Fibroblast of lung (primary cell): ENCODE measurements at regions not wholly inside any gene's neighbourhood (a gene's known extent, or its start where the extent isn't known, plus 50 kb on each side); places are given as distances from the start of the nearest gene placed in this dataset.

Experiments used
- EZH2 ChIP-seq: IDR thresholded peaks from 2 replicates; pipeline ENCODE4 v1.5.1; 2012; ENCODE audit warnings: low read length, control low read depth, mild to moderate bottlenecking; ENCODE audit errors: missing control alignments
- TF ChIP-seq, protein P1 (sequence below), 2 donors: IDR thresholded peaks in 1 of 2; conservative IDR thresholded peaks in 1 of 2; 1 replicate in 1 of 2; 2 replicates in 1 of 2; pipeline ENCODE4 v1.5.1; 2011 to 2012; ENCODE audit warnings: low read length in 2 of 2, control low read depth in 1 of 2, inconsistent platforms in 1 of 2, low read depth in 1 of 2, mild to moderate bottlenecking in 1 of 2

DNA sequence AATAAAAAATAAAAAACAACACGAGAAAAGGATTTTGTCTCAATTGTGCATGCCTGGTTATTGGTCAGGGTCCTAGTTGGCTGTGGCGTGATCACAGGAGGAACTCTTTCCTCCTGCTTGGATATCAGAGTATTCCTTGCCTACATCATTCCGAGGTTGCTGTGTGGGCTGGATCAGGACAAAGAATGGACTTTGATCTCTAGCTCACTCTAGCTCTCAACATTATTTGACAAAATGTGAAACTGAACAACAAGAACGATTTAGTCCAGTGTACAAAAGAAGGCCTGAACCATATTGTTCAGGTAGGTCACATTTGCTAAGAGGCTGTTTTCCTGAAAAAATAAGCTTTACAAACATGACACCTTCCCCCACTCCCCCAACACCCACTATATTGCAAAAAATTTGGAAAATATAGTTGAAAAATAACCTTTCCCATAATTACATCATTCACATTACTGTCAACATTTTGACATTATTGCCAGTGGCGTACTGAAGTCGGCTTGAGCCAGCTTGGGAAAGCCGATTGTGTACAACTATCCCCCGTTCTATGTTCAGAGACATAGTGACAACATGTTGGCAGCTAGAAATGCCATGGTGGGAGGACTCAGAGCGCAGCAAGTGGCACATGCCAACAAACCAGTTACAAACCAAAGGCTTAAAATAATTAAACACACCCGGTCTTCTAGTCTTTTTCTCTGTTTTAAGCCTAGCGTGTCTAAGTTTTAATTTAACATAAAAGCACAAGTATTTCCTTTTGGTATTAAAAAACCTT lies 179.0 kb downstream of the LPIN1 start:
- TF ChIP-seq, protein P1, sequence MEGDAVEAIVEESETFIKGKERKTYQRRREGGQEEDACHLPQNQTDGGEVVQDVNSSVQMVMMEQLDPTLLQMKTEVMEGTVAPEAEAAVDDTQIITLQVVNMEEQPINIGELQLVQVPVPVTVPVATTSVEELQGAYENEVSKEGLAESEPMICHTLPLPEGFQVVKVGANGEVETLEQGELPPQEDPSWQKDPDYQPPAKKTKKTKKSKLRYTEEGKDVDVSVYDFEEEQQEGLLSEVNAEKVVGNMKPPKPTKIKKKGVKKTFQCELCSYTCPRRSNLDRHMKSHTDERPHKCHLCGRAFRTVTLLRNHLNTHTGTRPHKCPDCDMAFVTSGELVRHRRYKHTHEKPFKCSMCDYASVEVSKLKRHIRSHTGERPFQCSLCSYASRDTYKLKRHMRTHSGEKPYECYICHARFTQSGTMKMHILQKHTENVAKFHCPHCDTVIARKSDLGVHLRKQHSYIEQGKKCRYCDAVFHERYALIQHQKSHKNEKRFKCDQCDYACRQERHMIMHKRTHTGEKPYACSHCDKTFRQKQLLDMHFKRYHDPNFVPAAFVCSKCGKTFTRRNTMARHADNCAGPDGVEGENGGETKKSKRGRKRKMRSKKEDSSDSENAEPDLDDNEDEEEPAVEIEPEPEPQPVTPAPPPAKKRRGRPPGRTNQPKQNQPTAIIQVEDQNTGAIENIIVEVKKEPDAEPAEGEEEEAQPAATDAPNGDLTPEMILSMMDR (conservative IDR thresholded peaks at IDR 0.05 in 1 of 2, IDR thresholded peaks at IDR 0.05 in 1 of 2; ENCODE audit: low read depth in 1 of 2, low read length in 2 of 2) = no peak
- TF ChIP-seq EZH2 = no peak
